ENCODE measurements at regions not wholly inside any gene's neighbourhood (a gene's known extent, or its start where the extent isn't known, plus 50 kb on each side); places are given as distances from the start of the nearest gene placed in this dataset.

GRCh38 chr4:116520886-116521285, 564.5 kb downstream of the TRAM1L1 start:
- TF ChIP-seq CREB1 (IDR thresholded peaks at IDR 0.05; ENCODE audit: low read depth): no peak
- no peak for TF ChIP-seq REST (IDR thresholded peaks at IDR 0.05; ENCODE audit: low read depth)
- TF ChIP-seq USF1 (IDR thresholded peaks at IDR 0.05): no peak
- no peak for TF ChIP-seq NFIC (IDR thresholded peaks at IDR 0.05)
- no peak for TF ChIP-seq EP300 (IDR thresholded peaks at IDR 0.05; ENCODE audit: borderline replicate concordance)
- no peak for TF ChIP-seq YY1 (IDR thresholded peaks at IDR 0.05; ENCODE audit: low read depth)
- TF ChIP-seq RAD21 (IDR thresholded peaks at IDR 0.05; ENCODE audit: low read depth): no peak
- TF ChIP-seq MAX (IDR thresholded peaks at IDR 0.05): no peak
- TF ChIP-seq FOXM1 (IDR thresholded peaks at IDR 0.05; ENCODE audit: borderline replicate concordance, low read depth): no peak
- TF ChIP-seq TCF12 (IDR thresholded peaks at IDR 0.05; ENCODE audit: low read depth): no peak
